HG03097 (cell line): ENCODE measurements at regions not wholly inside any gene's neighbourhood (a gene's known extent, or its start where the extent isn't known, plus 50 kb on each side); places are given as distances from the start of the nearest gene placed in this dataset.

ENCODE experiments used
- ATAC-seq: cut with Tn5 transposase; IDR thresholded peaks from one replicate; pipeline ENCODE4 v1.9.1; 2021; ENCODE audit not compliant: unreplicated experiment, low FRiP score

GRCh38 chr2:220962556-220962955 lies 609.5 kb downstream of the EPHA4 start:
- no peak for ATAC-seq

GRCh38 chr2:220963076-220963475 lies 609.0 kb downstream of the EPHA4 start:
- ATAC-seq, result no peak

- ATAC-seq, result no peak
Measured at GRCh38 chr2:220963930-220964329, 608.2 kb downstream of the EPHA4 start.

DNA sequence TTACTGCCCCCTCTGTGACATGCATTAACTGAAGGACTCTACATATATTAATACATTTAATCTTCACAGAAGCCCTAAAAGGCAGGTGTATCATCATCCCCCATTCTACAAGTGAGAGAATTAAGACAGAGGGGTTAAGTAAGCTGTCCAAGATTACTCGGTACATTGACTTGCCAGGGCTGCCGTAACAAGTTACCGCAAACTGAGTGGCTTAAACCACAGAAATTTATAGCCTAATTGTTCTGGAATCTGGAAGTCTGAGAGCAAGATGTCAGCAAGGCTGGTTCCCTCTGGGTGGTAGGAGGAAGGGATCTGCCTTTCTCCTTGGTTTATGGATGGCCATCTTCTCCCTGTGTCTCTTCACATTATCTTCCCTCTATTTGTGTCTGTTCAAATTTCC lies 605.5 kb downstream of the EPHA4 start:
- no peak for ATAC-seq

GRCh38 chr2:220969348-220969747 lies 602.8 kb downstream of the EPHA4 start:
- ATAC-seq, result no peak

GRCh38 chr2:220980966-220981675 lies 591.0 kb downstream of the EPHA4 start:
- ATAC-seq, result no peak

- no peak for ATAC-seq
Measured at GRCh38 chr2:220981926-220982325, 590.2 kb downstream of the EPHA4 start.

- ATAC-seq, result no peak
Measured at GRCh38 chr2:220985561-220985960, 586.5 kb downstream of the EPHA4 start.

- no peak for ATAC-seq
Measured at GRCh38 chr2:220987839-220988238, 584.3 kb downstream of the EPHA4 start.

DNA sequence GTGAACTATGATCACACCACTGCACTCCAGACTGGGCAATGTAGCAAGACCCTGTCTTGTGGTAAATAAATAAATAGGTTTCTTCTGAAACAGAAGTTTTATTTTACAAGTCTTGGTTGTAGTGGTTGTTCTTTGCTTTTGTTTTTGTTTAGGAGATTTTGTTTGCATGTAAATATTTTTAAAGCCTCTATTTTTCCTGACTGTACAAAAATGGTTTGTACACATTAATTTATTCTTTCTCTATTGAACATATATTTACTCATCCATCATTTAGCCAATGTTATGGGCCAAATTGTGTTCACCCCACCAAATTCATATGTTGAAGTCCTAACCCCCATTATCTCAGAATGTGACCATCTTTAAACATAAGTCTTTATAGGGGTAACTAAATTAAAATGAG lies 580.1 kb downstream of the EPHA4 start:
- no peak for ATAC-seq

GRCh38 chr2:220994846-220995245 lies 577.3 kb downstream of the EPHA4 start:
- no peak for ATAC-seq

GRCh38 chr2:220995581-220995980 lies 576.5 kb downstream of the EPHA4 start:
- no peak for ATAC-seq

- ATAC-seq, result no peak
Measured at GRCh38 chr2:220998156-220998555, 573.9 kb downstream of the EPHA4 start.

GRCh38 chr2:220999356-220999755 lies 572.7 kb downstream of the EPHA4 start:
- ATAC-seq, result no peak

DNA sequence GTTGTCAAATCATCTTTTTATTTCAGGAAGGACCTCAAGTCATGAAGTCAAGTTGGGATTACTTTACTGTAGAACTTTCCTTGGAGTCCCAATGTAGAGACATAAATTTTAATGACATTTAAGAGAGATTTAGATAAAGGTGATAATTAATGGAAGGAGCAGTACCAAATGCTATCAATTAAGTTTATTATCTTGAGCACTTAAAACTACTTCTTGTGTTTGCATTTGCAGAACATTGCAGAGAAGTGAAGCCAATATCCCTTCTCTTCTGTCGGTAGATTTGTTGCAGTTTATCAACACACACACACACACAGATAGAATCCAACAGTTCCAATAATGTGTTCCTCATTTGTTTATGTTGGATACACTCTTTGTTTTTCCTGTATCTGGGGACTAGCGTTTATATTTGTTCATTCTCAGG lies 570.7 kb downstream of the EPHA4 start:
- ATAC-seq, result no peak

GRCh38 chr2:221002101-221002685 lies 569.9 kb downstream of the EPHA4 start:
- ATAC-seq, result no peak

- ATAC-seq, result no peak
Measured at GRCh38 chr2:221005338-221005737, 566.8 kb downstream of the EPHA4 start.

DNA sequence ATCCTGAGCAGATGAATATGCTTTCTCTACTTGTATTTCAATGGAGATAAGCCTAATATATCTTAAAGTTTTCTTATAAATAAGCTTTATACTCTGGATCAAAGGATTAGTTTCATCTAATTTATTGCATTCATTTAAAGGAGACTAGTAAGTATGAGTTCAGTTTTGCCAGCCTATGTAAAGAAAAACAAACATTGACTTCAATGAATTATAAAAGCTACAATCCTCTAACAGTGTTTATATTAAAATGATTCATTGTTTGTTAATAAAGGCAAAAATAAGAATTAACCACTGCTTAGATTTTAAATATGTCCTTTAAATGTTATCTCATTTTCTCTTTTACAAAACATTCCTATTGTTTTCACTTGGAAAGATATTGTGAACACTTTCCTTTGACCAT lies 566.0 kb downstream of the EPHA4 start:
- no peak for ATAC-seq

DNA sequence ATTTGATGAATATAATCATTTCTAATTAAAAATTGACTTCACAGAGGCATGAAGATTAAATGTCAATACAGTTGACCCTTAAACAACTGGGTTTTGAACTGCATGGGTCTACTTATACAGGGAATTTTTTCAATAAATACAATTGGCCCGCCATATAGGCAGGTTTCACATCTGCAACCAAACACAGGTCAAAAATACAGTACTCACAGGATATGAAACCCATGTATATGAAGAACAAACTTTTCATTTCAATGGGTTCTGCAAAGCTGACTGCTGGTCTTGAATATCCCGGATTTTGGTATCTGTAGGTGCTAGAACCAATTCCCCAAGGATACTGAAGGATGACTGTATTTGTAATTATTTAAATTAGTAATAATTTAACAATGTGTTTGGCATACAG lies 555.6 kb downstream of the EPHA4 start:
- no peak for ATAC-seq

DNA sequence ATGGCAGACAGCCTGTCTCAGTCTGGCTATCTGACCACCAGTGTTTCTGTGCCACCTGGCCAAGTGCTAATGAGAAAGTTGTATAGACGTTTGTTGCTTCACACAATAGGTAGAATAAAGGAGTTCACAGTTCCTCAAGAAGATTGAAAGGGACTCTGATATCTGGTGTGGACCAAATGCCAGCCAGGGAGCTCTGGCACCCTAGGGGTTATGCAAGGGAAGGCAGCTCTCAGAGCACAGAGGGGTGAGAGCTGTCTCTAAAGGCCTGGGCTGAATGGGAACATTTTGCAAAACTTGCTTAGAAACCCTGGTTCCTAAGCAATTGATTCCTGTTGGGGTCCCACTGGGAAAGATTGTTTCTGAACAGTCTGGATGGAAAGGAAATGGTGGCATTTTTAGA lies 553.8 kb downstream of the EPHA4 start:
- no peak for ATAC-seq

DNA sequence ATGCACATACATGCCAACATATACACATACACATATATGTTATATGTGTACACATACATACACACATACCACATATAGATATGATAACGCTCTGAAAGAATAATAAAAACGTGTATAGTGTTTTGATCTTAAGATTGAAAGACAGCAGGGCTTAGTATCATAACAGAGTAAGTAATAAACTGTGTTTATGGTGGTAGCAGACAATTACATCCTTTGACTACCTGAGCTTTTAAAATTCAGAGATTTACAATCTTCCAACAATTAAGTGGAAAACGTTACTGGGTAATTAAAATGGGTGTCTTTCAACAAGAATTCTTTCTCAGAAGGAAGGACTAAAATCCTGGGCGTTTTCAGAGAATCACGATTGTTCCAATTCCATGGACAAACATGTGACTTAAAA lies 552.4 kb downstream of the EPHA4 start:
- no peak for ATAC-seq

- no peak for ATAC-seq
Measured at GRCh38 chr2:221022554-221022953, 549.5 kb downstream of the EPHA4 start.

DNA sequence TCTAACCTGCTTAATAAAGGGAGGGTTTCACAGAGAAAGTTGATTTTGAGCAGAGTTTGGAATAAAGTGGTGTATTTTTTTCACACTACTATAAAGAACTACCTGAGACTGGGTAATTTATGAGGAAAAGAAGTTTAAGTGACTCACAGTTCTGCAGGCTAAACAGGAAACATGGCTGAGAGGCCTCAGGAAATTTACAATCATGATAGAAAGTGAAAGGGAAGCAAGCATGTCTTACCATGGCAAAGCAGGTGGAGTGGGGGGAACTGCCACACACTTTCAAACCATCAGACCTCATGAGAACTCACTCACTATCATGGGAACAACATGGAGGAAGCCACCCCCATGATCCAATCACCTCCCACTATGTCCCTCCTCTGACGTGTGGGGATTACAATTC lies 546.7 kb downstream of the EPHA4 start:
- peak; percentile 59 for ATAC-seq
